HS-5 (cell line): ENCODE measurements at regions not wholly inside any gene's neighbourhood (a gene's known extent, or its start where the extent isn't known, plus 50 kb on each side); places are given as distances from the start of the nearest gene placed in this dataset.
"Not testable (repeated sequence)": the region's sequence is repeated elsewhere in the genome, so short reads cannot be mapped to it uniquely, and the experiment has no call there.

ENCODE experiments used
- DNase-seq: peaks from one replicate; pipeline ENCODE4 v3.0.0-alpha.2; 2012; ENCODE audit warnings: low read depth

- DNase-seq = no peak
These were observed 632.5 kb downstream of the ISL1 start for GRCh38 chr5:52015760-52016159.

- DNase-seq = no peak
These were observed 634.3 kb downstream of the ISL1 start for GRCh38 chr5:52017567-52017966.

- DNase-seq = no peak
These were observed 641.1 kb downstream of the ISL1 start for GRCh38 chr5:52024359-52024758.

GRCh38 chr5:52029836-52030235, 646.6 kb downstream of the ISL1 start:
- DNase-seq = not testable (repeated sequence)

GRCh38 chr5:52041842-52042241, 658.6 kb downstream of the ISL1 start:
- no peak for DNase-seq

GRCh38 chr5:52043137-52043536, 659.9 kb downstream of the ISL1 start:
- no peak for DNase-seq

GRCh38 chr5:52043543-52043942, 660.3 kb downstream of the ISL1 start:
- DNase-seq = no peak

GRCh38 chr5:52051759-52052158, 668.5 kb downstream of the ISL1 start:
- DNase-seq = no peak

GRCh38 chr5:52063186-52063585, 679.9 kb downstream of the ISL1 start:
- DNase-seq = peak; percentile 19

- DNase-seq = no peak
These were observed 681.9 kb downstream of the ISL1 start for GRCh38 chr5:52065182-52065581.

- no peak for DNase-seq
These were observed 686.7 kb downstream of the ISL1 start for GRCh38 chr5:52069997-52070396.

GRCh38 chr5:52073993-52074689, 690.9 kb downstream of the ISL1 start:
- DNase-seq = no peak

- DNase-seq = no peak
These were observed 694.9 kb downstream of the ISL1 start for GRCh38 chr5:52077941-52078815.

- DNase-seq = not testable (repeated sequence)
These were observed 685.4 kb upstream of the ITGA1 start for GRCh38 chr5:52102311-52102710.

- DNase-seq = no peak
These were observed 680.4 kb upstream of the ITGA1 start for GRCh38 chr5:52107210-52107905.

- DNase-seq = no peak
These were observed 667.9 kb upstream of the ITGA1 start for GRCh38 chr5:52119768-52120167.

- DNase-seq = no peak
These were observed 655.7 kb upstream of the ITGA1 start for GRCh38 chr5:52132053-52132452.

GRCh38 chr5:52134013-52134650, 653.6 kb upstream of the ITGA1 start:
- DNase-seq = no peak

- DNase-seq = no peak
These were observed 647.7 kb upstream of the ITGA1 start for GRCh38 chr5:52139888-52140615.

GRCh38 chr5:52148679-52149078, 639.0 kb upstream of the ITGA1 start:
- DNase-seq = no peak

- no peak for DNase-seq
These were observed 637.2 kb upstream of the ITGA1 start for GRCh38 chr5:52150501-52150900.

- DNase-seq = not testable (repeated sequence)
These were observed 630.9 kb upstream of the ITGA1 start for GRCh38 chr5:52156809-52157208.
